OCI-LY3 (cell line): ENCODE measurements at regions not wholly inside any gene's neighbourhood (a gene's known extent, or its start where the extent isn't known, plus 50 kb on each side); places are given as distances from the start of the nearest gene placed in this dataset.

Experiments used
- CTCF ChIP-seq: fragments of 200-600, 300-600 bp; sonication (generic); IDR thresholded peaks from 2 replicates; pipeline ENCODE4 v1.5.1; 2014; ENCODE audit warnings: antibody characterized with exemption, low read length, low read depth
- EZH2phosphoT487 ChIP-seq: fragments of 200-600 bp; shearing (Covaris generic); IDR thresholded peaks from 2 replicates; pipeline ENCODE4 v1.6.1; 2018; ENCODE audit warnings: antibody characterized with exemption, mixed run types, low read depth

GRCh38 chr1:30523055-30524020 is 200.0 kb downstream of the MATN1 start:
- no peak for TF ChIP-seq CTCF
- TF ChIP-seq EZH2phosphoT487: no peak
